ENCODE measurements at regions not wholly inside any gene's neighbourhood (a gene's known extent, or its start where the extent isn't known, plus 50 kb on each side); places are given as distances from the start of the nearest gene placed in this dataset.

DNA sequence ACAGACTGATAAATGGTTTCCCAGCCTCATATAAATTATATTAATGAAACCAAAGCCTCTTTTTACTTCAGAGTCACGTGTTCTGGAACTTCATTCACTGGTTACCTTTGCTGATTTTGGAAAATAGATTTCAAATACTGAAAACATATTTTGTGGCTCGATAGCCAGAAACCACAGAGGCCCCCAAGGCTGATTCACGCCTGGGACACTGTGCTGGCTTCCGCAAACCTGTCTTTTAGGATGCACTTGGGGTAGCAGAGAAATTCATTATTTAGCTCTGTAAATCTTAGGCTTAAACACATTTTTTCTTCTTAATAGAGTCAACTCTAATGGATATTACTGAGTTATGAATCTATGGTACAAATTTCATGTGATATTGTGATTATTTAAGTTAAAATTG, 90.7 kb upstream of the TMEM18 start:
- TF ChIP-seq RAD21 (IDR thresholded peaks at IDR 0.05; ENCODE audit: low read depth) (no peak), CEBPB (IDR thresholded peaks at IDR 0.05) (no peak)
